H1 (cell line): ENCODE measurements at regions not wholly inside any gene's neighbourhood (a gene's known extent, or its start where the extent isn't known, plus 50 kb on each side); places are given as distances from the start of the nearest gene placed in this dataset.

Source experiments
- CTCF ChIA-PET: fragments of 300-600 bp; sonication (Branson Sonifier 250); formaldehyde crosslinking; loops from one replicate; lab custom pipeline; 2021; ENCODE audit not compliant: partially characterized antibody; lab: Charles Lee
- POLR2A ChIA-PET: fragments of 300-600 bp; sonication (Branson Sonifier 250); formaldehyde crosslinking; loops from one replicate; lab custom pipeline; 2021; ENCODE audit warnings: inconsistent platforms; ENCODE audit not compliant: partially characterized antibody; lab: Charles Lee
- DNase-seq, 2 experiments: peaks; one replicate each; pipeline versions ENCODE4 v3.0.0 to v3.0.0-alpha.2; 2010 to 2022; ENCODE audit warnings: low spot score in 2 of 2, low read depth in 1 of 2, mixed read lengths in 1 of 2
- FAIRE-seq: peaks from 2 replicates; lab custom pipeline; 2011; peaks lifted over from hg19 to GRCh38; lab: Jason Lieb, UNC
- H2AFZ ChIP-seq: 2 replicates; pipeline ENCODE4 v1.8.1; 2012; ENCODE audit warnings: low read length, inconsistent platforms
- H2AK5ac ChIP-seq: 2 replicates; pipeline ENCODE4 v1.6.1; 2013; ENCODE audit warnings: low read depth, low read length
- H2BK120ac ChIP-seq: replicated peaks from 2 replicates; pipeline ENCODE3; 2013; ENCODE audit warnings: low read depth, low read length, inconsistent platforms
- H2BK12ac ChIP-seq: 2 replicates; pipeline ENCODE4 v1.6.1; 2013; ENCODE audit warnings: low read depth, low read length
- H2BK15ac ChIP-seq: 2 replicates; pipeline ENCODE4 v1.6.1; 2013; ENCODE audit warnings: low read length
- H2BK20ac ChIP-seq: 2 replicates; pipeline ENCODE4 v1.6.1; 2013; ENCODE audit warnings: low read length
- H2BK5ac ChIP-seq: 2 replicates; pipeline ENCODE4 v1.6.1; 2013; ENCODE audit warnings: low read depth, low read length
- H3K14ac ChIP-seq: 2 replicates; pipeline ENCODE4 v1.6.1; 2013; ENCODE audit warnings: inconsistent platforms; ENCODE audit not compliant: insufficient read length
- H3K18ac ChIP-seq: 2 replicates; pipeline ENCODE4 v1.6.1; 2013; ENCODE audit warnings: low read length; ENCODE audit errors: extremely low read depth
- H3K23ac ChIP-seq: 2 replicates; pipeline ENCODE4 v1.6.1; 2013; ENCODE audit warnings: inconsistent platforms; ENCODE audit not compliant: insufficient read length
- H3K23me2 ChIP-seq: 2 replicates; pipeline ENCODE4 v1.6.1; 2013; ENCODE audit warnings: low read depth, low read length
- H3K27ac ChIP-seq: 2 replicates; pipeline ENCODE4 v1.6.1; 2011; ENCODE audit warnings: low read depth, low read length, inconsistent platforms
- H3K27me3 ChIP-seq, 4 experiments: replicated peaks in 1 of 4; 1 replicate in 1 of 4; 2 replicates in 3 of 4; pipeline versions ENCODE4 v1.6.1 to v1.8.1; 2011 to 2013; ENCODE audit warnings: low read length in 3 of 4, mild to moderate bottlenecking in 3 of 4, inconsistent platforms in 2 of 4, mixed read lengths in 2 of 4, moderate library complexity in 1 of 4; ENCODE audit not compliant: control insufficient read depth in 3 of 4, insufficient read depth in 3 of 4; ENCODE audit errors: extremely low read depth in 1 of 4
- H3K36me3 ChIP-seq, 4 experiments: 2 replicates each; pipeline versions ENCODE4 v1.6.1 to v1.8.1; 2011 to 2013; ENCODE audit warnings: mild to moderate bottlenecking in 4 of 4, low read length in 3 of 4, moderate library complexity in 2 of 4, control low read depth in 1 of 4, inconsistent platforms in 1 of 4; ENCODE audit not compliant: insufficient read depth in 4 of 4, control insufficient read depth in 2 of 4
- H3K4ac ChIP-seq: replicated peaks from 2 replicates; pipeline ENCODE3; 2013; ENCODE audit warnings: low read length, low read depth, mixed read lengths, inconsistent platforms; ENCODE audit not compliant: insufficient read length
- H3K4me1 ChIP-seq, 4 experiments: replicated peaks in 1 of 4; 1 replicate in 1 of 4; 2 replicates in 3 of 4; pipeline versions ENCODE4 v1.6.1 to v1.8.1; 2011 to 2013; ENCODE audit warnings: low read length in 3 of 4, inconsistent platforms in 2 of 4, mixed read lengths in 1 of 4; ENCODE audit not compliant: insufficient read depth in 4 of 4, control insufficient read depth in 3 of 4
- H3K4me2 ChIP-seq, 2 experiments: 2 replicates each; pipeline versions ENCODE4 v1.6.1 to v1.8.1; 2011 to 2013; ENCODE audit warnings: low read depth in 2 of 2, low read length in 2 of 2, control low read depth in 1 of 2, inconsistent platforms in 1 of 2, mild to moderate bottlenecking in 1 of 2; ENCODE audit not compliant: insufficient read depth in 1 of 2
- H3K4me3 ChIP-seq, 4 experiments: fragments of 200-600, 300-600 bp in 1 of 4; sonication (generic), shearing (Covaris generic), sonication (Bioruptor Twin) in 1 of 4; 2 replicates each; pipeline versions ENCODE4 v1.5.1 to v1.8.1; 2011 to 2016; ENCODE audit warnings: low read length in 4 of 4, low read depth in 3 of 4, control low read depth in 2 of 4, inconsistent platforms in 2 of 4, mild to moderate bottlenecking in 2 of 4, mixed read lengths in 1 of 4, moderate library complexity in 1 of 4; ENCODE audit not compliant: insufficient read depth in 2 of 4; ENCODE audit errors: extremely low read depth in 1 of 4
- H3K56ac ChIP-seq: replicated peaks from 2 replicates; pipeline ENCODE3; 2013; ENCODE audit warnings: low read depth, mild to moderate bottlenecking, mixed read lengths, low read length, inconsistent platforms; ENCODE audit not compliant: insufficient read length
- H3K79me1 ChIP-seq: 2 replicates; pipeline ENCODE4 v1.6.1; 2013; ENCODE audit warnings: low read depth, low read length, control low read depth
- H3K79me2 ChIP-seq, 2 experiments: 2 replicates each; pipeline versions ENCODE4 v1.6.1 to v1.8.1; 2012 to 2013; ENCODE audit warnings: low read length in 2 of 2, mild to moderate bottlenecking in 2 of 2, inconsistent platforms in 1 of 2; ENCODE audit not compliant: insufficient read depth in 2 of 2, control insufficient read depth in 1 of 2
- H3K9ac ChIP-seq, 4 experiments: replicated peaks in 1 of 4; 1 replicate in 1 of 4; 2 replicates in 3 of 4; pipeline versions ENCODE4 v1.6.1 to v1.8.1; 2011 to 2013; ENCODE audit warnings: low read depth in 3 of 4, low read length in 3 of 4, control low read depth in 2 of 4, mild to moderate bottlenecking in 2 of 4, moderate library complexity in 2 of 4, inconsistent platforms in 1 of 4; ENCODE audit errors: extremely low read depth in 1 of 4
- H3K9me3 ChIP-seq, 2 experiments: 2 replicates each; pipeline versions ENCODE4 v1.6.1 to v1.8.1; 2012 to 2013; ENCODE audit warnings: mild to moderate bottlenecking in 2 of 2, moderate library complexity in 2 of 2, control low read depth in 1 of 2, inconsistent platforms in 1 of 2, low read depth in 1 of 2, low read length in 1 of 2, mixed read lengths in 1 of 2; ENCODE audit not compliant: insufficient read depth in 2 of 2
- H4K20me1 ChIP-seq, 2 experiments: replicated peaks in 1 of 2; 2 replicates each; pipeline versions ENCODE3 to v1.8.1; 2011 to 2013; ENCODE audit warnings: inconsistent platforms in 2 of 2, low read length in 2 of 2, mild to moderate bottlenecking in 1 of 2; ENCODE audit not compliant: insufficient read depth in 2 of 2, control insufficient read depth in 1 of 2
- H4K5ac ChIP-seq: 2 replicates; pipeline ENCODE4 v1.6.1; 2013; ENCODE audit warnings: low read length, low read depth, mixed read lengths, inconsistent platforms; ENCODE audit not compliant: insufficient read length
- H4K8ac ChIP-seq: 2 replicates; pipeline ENCODE4 v1.8.0; 2013; ENCODE audit warnings: mild to moderate bottlenecking, moderate library complexity, low read length, inconsistent platforms; ENCODE audit not compliant: insufficient read depth; ENCODE audit errors: extremely low read depth
- H4K91ac ChIP-seq: replicated peaks from 2 replicates; pipeline ENCODE3; 2013; ENCODE audit warnings: low read length, mixed read lengths, inconsistent platforms; ENCODE audit not compliant: insufficient read length
- CHD1 ChIP-seq: IDR thresholded peaks from 2 replicates; pipeline ENCODE4 v1.6.1; 2012; ENCODE audit warnings: low read depth, low read length, improper control_type of control experiment
- CREB1 ChIP-seq: IDR thresholded peaks from 2 replicates; pipeline ENCODE4 v1.6.1; 2012; ENCODE audit warnings: inconsistent platforms
- EP300 ChIP-seq, 2 experiments: IDR thresholded peaks; 1 replicate in 1 of 2; 2 replicates in 1 of 2; pipeline ENCODE4 v1.6.1; 2011 to 2012; ENCODE audit warnings: low read depth in 2 of 2, low read length in 2 of 2, mild to moderate bottlenecking in 2 of 2, borderline replicate concordance in 1 of 2, inconsistent platforms in 1 of 2, moderate library complexity in 1 of 2
- JUN ChIP-seq: IDR thresholded peaks from 2 replicates; pipeline ENCODE4 v1.6.1; 2011; ENCODE audit warnings: low read depth, mild to moderate bottlenecking, improper control_type of control experiment, low read length
- KDM1A ChIP-seq: fragments of 200-600, 300-600 bp; sonication (generic); IDR thresholded peaks from 2 replicates; pipeline ENCODE4 v1.7.1; 2016; ENCODE audit warnings: mild to moderate bottlenecking, low read length, borderline replicate concordance
- RBBP5 ChIP-seq: IDR thresholded peaks from 2 replicates; pipeline ENCODE4 v1.7.1; 2012; ENCODE audit warnings: low read depth, mild to moderate bottlenecking, inconsistent platforms, low read length, moderate library complexity, borderline replicate concordance
- SIX5 ChIP-seq: IDR thresholded peaks from 2 replicates; pipeline ENCODE4 v1.6.1; 2011; ENCODE audit warnings: mild to moderate bottlenecking, low read depth, low read length
- YY1 ChIP-seq: IDR thresholded peaks from 2 replicates; pipeline ENCODE4 v1.6.1; 2011; ENCODE audit warnings: low read depth, mild to moderate bottlenecking, low read length
- WGBS, 2 experiments: shearing (Covaris generic) in 1 of 2; methylation state at CpG; one replicate each; pipeline versions ENCODE4 v1.1.6 to v1.1.7; 2013 to 2015; ENCODE audit warnings: low lambda C conversion rate in 2 of 2, mixed read lengths in 2 of 2, inconsistent platforms in 1 of 2, low coverage in 1 of 2, missing lambda C conversion rate in 1 of 2; ENCODE audit not compliant: insufficient replicate concordance in 2 of 2, insufficient coverage in 1 of 2, insufficient read length in 1 of 2; ENCODE audit errors: extremely low coverage in 1 of 2, missing lambda C conversion rate in 1 of 2; 5-methylcytosine and 5-hydroxymethylcytosine counted together
- TF ChIP-seq, protein P1 (sequence below): IDR thresholded peaks from 2 replicates; pipeline ENCODE4 v1.6.1; 2012; ENCODE audit warnings: low read length, inconsistent platforms
- TF ChIP-seq, protein P2 (sequence below), 3 experiments: IDR thresholded peaks; 1 replicate in 2 of 3; 2 replicates in 1 of 3; pipeline versions ENCODE4 v1.5.1 to v1.6.1; 2011; ENCODE audit warnings: low read length in 3 of 3, mild to moderate bottlenecking in 3 of 3, inconsistent platforms in 2 of 3, low read depth in 1 of 3, moderate library complexity in 1 of 3; ENCODE audit not compliant: insufficient read depth in 1 of 3; ENCODE audit errors: control extremely low read depth in 1 of 3

DNA sequence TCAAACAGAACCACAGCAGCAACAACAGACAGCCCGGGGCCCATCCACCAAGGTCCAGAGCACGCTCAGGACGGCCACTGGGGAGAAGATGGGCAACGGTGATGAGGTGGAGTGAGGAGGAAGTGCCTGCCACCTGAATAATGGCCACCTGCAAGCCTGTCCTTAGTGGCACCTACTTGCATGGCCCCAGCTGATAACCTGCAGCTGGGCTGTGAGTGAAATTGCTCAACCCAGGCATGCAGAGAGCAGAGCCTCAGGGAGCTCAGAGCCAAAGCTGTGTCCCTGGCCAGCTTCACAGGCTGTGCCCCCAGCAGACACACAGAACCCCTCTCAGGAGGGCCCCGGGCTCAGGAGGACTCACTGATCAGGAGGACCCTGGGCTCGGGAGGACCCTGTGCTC is 102.4 kb upstream of the ADRA2C start:
- no peak overlapping the region for H3K4me3 ChIP-seq
- no peak overlapping the region for H3K4ac ChIP-seq
- H2AFZ ChIP-seq: no peak overlapping the region
- DNase-seq (no peak), FAIRE-seq (no peak)
- H2BK5ac ChIP-seq: no peak overlapping the region
- CTCF ChIA-PET: interaction anchor here (1.1 kb wide), 1 partner anchor 119 kb away, joined by 3 read pairs; no protein-coding TSS in a partner anchor
- no peak overlapping the region for H2BK12ac ChIP-seq
- no peak overlapping the region for H2BK20ac ChIP-seq
- no peak overlapping the region for H3K27ac ChIP-seq
- H3K23me2 ChIP-seq: peaks cover 14% of the 10 kb centered on the region; the same call in 1 of the 2 replicates
- no peak overlapping the region; the same call in 1 of the 2 replicates for H4K8ac ChIP-seq
- no peaks in the 10 kb centered on the region for H3K79me1 ChIP-seq
- H3K27me3 ChIP-seq: peaks cover 0 to 5% (median 0%) of the 10 kb centered on the region in 4 experiments; a peak in 1 of 7 replicates
- H3K9me3 ChIP-seq: peaks cover 6% of the 10 kb centered on the region in 2 experiments; a peak in 2 of 4 replicates
- no peak overlapping the region for H2BK15ac ChIP-seq
- H4K20me1 ChIP-seq: peaks cover 0 to 6% of the 10 kb centered on the region in 2 experiments
- H3K4me2 ChIP-seq: no peak overlapping the region
- H3K56ac ChIP-seq: no peak overlapping the region
- 83% methylated on average over 6 of the region's 6 CpGs; no CpG with 5 or more reads in 1 of the 2 experiments for WGBS, 2 experiments
- POLR2A ChIA-PET: no interaction called here
- H3K18ac ChIP-seq: no peak overlapping the region
- H4K91ac ChIP-seq: no peak overlapping the region
- no peaks in the 10 kb centered on the region for H3K79me2 ChIP-seq
- H2BK120ac ChIP-seq: no peak overlapping the region
- no peak overlapping the region for H3K14ac ChIP-seq
- H3K23ac ChIP-seq: no peak overlapping the region
- H2AK5ac ChIP-seq: no peak overlapping the region
- H4K5ac ChIP-seq: no peak overlapping the region
- no peaks in the 10 kb centered on the region for H3K36me3 ChIP-seq
- H3K9ac ChIP-seq: no peak overlapping the region
- H3K4me1 ChIP-seq: peaks cover 0 to 6% (median 4%) of the 10 kb centered on the region in 4 experiments; a peak in 4 of 7 replicates
- TF ChIP-seq CHD1 (no peak), YY1 (no peak), CREB1 (no peak), EP300 (IDR thresholded peaks at IDR 0.05; ENCODE audit: borderline replicate concordance in 1 of 2, low read depth in 2 of 2, low read length in 2 of 2) (no peak), JUN (no peak), RBBP5 (no peak), SIX5 (no peak), KDM1A (no peak)
- TF ChIP-seq, protein P1, sequence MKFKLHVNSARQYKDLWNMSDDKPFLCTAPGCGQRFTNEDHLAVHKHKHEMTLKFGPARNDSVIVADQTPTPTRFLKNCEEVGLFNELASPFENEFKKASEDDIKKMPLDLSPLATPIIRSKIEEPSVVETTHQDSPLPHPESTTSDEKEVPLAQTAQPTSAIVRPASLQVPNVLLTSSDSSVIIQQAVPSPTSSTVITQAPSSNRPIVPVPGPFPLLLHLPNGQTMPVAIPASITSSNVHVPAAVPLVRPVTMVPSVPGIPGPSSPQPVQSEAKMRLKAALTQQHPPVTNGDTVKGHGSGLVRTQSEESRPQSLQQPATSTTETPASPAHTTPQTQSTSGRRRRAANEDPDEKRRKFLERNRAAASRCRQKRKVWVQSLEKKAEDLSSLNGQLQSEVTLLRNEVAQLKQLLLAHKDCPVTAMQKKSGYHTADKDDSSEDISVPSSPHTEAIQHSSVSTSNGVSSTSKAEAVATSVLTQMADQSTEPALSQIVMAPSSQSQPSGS: no peak
- TF ChIP-seq, protein P2, sequence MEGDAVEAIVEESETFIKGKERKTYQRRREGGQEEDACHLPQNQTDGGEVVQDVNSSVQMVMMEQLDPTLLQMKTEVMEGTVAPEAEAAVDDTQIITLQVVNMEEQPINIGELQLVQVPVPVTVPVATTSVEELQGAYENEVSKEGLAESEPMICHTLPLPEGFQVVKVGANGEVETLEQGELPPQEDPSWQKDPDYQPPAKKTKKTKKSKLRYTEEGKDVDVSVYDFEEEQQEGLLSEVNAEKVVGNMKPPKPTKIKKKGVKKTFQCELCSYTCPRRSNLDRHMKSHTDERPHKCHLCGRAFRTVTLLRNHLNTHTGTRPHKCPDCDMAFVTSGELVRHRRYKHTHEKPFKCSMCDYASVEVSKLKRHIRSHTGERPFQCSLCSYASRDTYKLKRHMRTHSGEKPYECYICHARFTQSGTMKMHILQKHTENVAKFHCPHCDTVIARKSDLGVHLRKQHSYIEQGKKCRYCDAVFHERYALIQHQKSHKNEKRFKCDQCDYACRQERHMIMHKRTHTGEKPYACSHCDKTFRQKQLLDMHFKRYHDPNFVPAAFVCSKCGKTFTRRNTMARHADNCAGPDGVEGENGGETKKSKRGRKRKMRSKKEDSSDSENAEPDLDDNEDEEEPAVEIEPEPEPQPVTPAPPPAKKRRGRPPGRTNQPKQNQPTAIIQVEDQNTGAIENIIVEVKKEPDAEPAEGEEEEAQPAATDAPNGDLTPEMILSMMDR (IDR thresholded peaks at IDR 0.05; ENCODE audit: control extremely low read depth in 1 of 3, insufficient read depth in 1 of 3, low read depth in 1 of 3, low read length in 3 of 3): no peak
